HPDE6-E6E7 (cell line): ENCODE measurements at regions not wholly inside any gene's neighbourhood (a gene's known extent, or its start where the extent isn't known, plus 50 kb on each side); places are given as distances from the start of the nearest gene placed in this dataset.
A peak's percentile ranks its signal among the peaks of the same experiment; 100 is the strongest.

Experiments used
- DNase-seq: peaks from one replicate; pipeline ENCODE4 v3.0.0; 2011; ENCODE audit warnings: missing footprints; ENCODE audit errors: extremely low spot score

DNA sequence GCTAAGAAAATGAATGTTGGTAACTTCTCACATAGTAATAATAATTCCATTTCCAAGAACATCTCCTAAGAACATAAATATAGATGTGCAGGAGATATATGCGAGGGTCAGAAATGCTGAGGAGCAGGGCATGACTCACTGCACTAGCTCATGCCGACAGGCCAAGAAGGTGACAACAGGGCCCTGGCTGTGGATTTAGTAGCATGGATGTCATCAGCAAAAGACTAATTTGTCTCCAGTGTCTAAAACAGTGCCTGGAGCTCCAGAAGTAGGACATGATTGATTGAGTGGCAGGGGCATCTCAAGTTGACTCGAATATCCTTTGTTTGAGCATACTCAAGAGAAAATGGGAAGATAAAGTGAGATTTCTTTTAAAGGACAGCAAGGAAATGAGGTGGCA, 207.0 kb upstream of the FOXA2 start:
- no peak for DNase-seq

DNA sequence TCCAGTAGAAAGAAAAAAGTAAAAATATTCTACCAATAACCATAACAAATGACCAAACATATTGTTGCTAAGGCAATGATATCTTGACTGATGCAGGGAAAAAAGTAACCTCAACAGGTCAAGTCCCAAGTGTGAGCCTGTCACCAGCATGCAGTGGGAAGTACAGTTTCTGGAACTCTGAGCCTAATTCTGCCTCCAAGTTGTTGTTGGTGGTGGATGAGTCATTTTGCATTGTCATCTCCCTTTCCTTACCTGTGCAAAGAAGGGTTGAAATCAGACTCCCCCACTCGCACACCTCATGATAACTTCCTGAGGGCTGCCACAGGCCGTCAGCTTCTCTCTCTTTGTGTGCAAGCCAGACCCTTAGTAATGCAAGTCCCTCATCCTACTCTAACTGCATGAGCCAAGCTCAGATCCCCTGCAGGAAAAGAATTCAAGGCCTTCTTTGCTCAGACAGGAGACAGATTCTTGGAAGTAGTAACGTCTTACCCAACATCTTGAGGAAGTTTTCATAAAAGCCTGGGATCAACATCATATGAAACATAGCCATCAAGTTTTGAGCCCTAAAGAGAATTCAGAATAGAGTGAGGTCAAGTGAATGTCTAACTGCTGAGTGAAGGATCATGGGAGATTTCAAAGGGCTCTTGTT, 207.6 kb upstream of the FOXA2 start:
- DNase-seq = peak; percentile 80

DNA sequence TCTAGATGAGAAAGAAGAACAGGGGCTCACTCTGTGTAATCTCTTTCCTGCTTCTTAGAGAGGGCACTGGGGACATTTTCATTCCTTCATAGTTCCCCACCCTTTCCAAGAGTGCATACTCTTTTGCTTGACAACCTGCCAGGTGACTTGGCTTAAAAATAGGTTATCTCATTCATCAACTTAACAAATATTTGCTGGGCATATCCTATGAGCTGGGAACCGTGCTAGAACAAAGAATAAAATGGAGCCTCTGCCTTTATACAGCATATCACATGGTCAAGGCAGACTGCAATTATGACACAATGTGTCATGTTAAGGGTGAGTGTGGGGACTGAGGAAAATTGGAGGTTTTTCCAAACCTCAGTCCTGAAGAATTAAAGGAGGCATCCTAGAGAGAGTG, 209.8 kb upstream of the FOXA2 start:
- DNase-seq = no peak

DNA sequence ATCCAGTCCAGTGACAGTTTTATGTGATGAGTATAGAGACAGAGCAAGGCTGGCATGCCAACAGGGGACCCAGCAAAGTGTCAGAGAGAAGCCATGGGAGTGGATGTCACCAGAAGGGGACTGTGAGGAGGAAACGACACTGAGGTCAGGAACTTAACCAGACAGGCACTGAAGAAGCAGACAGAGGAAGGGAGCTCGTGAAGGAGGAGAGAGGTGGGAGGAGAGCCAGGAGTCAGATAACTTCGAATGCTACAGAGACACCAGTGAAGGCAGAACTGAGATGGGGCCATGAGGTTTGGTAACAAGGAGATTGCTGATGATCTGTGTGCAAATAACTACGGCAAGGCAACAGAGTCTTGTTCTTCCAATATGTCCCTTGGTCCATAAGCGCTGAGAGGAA, 211.1 kb upstream of the FOXA2 start:
- no peak for DNase-seq

DNA sequence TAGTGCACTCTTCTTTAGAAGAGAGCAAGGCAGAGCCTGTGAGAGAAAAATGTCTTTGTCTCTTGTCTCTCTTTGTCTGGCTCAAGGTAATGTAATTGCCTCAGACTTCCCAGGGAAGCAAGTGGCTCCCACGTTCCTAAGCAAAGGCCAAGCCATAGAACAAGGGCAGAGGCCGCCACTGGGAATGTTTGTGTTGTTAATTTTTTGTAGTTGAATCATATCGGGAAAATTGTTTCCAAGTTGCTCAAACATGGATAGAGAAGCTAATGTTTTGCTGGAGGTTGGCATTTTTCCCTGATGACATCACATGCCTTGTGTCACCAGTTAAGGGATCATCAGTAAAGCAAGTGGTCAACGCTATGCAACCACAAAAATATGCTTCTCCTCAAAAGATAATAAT, 211.5 kb upstream of the FOXA2 start:
- peak; percentile 46 for DNase-seq

DNA sequence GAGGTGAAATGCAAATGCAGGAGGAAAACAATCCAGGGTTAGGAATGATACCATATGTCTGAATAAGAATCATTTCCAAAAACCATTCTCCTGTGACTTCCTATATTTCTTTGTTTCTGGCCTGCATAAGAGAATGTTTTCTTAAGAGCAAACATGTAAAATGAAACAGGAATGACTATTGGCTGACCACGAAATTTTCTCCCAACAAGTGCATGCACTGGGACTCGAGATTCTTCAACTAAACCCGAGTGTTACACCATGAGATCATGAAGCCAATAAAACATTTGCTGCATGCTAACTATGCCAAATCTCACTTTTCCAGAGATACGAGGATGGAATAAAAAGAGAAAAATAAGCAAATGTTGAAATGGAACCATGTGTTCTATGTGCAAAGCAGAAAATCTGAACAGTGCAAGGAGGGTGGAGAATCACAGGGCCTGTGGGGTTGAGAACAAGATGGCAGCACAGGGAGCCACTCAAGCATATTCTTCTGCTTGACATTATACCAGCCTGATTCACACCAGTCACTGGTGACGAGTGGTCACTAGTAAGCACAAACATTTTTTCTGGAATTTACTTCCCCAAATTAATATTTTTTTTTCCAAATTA, 212.2 kb upstream of the FOXA2 start:
- no peak for DNase-seq

DNA sequence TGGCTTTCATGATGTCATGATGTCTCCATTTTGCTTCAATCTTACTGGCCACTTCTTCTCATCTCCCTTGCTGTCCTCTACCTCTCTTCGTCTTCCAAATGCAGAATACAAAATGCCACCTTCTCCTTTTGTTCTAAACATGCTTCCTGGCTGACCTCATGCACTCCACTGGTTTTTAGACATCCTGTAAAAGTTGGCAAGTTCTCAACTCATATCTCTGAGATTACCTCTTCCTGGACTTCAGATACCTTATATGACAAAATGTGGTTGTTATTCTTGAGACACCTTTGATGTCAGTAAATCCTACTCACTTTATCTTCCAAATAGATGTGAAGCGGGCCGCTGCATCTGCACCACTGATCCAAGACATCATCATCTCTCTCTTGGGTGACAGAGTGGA, 212.7 kb upstream of the FOXA2 start:
- DNase-seq = no peak

DNA sequence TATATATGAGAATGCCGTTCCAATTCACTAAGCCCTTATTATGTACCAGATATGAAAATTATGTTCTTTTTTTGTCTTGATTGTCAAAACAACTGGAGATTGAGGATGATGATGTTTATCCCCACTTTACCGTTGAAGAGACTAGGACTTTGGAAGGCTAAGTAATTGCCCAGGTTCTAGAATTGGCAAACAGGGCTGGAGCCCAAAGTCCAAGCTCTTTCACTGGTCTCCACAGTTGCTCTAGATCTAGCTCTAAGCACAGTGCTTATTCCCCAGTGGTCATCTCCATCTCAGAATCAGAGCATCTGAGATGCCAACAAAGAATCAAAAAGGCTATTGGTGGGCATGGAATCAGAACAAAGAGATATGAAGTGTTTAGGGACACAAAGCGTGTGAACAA, 215.3 kb upstream of the FOXA2 start:
- no peak for DNase-seq

DNA sequence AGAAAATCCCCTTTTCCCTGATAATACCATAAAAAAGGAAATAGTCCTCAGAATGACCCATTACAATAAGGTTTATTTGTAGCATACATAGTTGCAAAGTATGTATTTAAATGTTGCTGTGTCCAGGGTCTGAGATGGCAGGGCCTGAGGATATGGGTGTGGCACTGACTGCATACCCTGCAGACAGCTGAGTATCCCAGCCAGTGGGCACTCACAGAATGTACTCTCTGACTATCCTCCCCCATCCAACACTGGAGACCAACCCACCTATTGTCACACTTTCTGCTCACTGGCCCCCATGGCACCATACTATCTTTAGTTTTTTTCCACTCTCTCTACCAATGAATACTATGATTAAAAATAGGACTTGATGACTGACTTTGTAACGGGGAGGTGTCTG, 215.8 kb upstream of the FOXA2 start:
- no peak for DNase-seq

DNA sequence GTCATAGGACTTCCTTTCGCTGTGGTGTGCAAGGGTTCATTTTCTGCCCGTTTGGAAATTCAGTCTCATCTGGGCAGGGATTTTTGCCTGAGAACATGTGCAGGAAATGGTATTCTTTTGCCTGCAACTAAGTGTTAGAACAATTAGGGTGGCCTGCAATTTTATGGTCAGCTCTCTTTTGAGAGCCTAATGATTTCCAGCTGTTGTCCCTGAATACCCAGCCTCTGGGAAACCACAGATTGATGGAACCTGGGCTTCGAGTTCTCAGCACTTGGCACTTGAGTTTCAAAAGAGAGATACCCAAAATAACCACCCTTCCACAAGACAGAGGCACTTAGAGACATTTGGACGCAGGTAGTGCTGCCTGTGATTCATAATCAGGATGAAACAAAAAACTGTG, 217.2 kb upstream of the FOXA2 start:
- DNase-seq = no peak

DNA sequence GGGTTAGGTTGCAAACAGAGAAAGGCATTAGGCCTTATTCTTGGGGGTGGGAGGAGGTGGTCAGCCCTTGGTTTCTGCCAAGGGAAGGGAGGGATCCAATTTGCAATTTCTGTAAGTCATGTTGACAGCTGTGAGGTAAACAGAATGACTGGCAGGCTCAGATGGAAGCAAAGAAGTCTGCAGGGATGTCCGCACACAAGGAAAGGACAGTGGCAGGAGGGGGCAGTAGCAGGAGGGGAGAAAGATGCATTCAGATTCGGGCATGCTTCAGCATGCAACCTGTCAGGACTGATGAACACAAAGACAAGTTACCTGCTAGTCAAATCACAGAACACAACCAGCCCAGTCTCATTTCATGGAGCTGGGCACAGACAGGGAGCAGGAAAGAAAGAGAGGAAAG, 217.9 kb upstream of the FOXA2 start:
- peak; percentile 60 for DNase-seq

DNA sequence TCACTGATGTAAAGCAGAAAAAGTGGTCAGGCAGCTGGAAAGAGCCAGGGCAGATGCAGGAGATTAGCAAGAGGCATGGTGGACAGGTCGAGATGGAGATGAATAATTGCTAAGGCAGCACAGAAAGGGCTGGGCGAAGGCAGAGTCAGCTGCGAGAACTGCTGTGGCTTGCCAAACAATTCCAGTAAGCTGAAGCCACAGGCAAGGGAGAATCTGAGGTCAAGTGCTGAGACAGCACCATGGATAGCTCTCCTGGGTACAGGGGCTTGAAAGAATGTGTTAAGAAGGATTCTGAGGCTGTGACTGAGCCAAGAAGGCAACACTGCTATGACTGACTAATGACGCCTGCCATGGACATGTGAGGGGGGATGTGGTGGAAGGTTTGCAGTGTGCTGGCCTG, 220.8 kb upstream of the FOXA2 start:
- DNase-seq = peak; percentile 98

DNA sequence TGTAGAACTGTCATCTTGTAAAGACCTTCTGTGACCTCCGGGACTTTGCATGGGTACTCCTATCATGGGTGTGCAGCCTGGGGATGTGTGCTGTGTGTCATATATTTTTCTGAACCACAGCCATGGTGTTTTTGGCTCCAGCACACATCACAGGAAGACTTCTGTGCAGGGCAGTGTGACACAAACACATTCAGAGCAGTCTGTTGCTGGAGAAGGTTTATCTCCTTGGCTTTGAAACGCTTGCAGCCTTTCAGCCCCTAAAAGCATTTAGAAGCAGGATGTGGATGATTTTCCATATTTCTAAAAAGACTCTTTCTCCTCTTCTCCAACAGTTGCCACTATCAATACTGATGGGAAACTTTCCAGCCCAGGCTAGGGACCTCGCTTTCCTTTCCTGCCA, 221.6 kb upstream of the FOXA2 start:
- no peak for DNase-seq

DNA sequence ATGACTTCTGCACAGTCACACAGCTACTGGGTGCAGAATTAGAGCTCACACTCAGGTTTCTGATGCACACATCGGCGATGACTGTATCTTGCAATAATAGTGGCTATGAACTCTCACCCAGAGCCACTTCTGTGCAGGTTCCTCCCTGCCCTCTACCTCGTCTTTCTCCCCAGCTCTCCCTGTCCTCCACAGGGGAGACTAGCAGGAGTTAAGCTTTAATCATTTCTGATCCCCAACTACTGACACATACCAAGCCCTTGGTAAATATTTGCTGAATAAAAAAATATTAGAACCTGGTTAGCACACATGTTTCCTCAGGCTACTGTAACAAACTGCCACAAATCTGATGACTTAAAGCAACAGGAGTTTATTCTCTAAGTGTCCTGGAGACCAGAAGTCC, 222.7 kb upstream of the FOXA2 start:
- no peak for DNase-seq

DNA sequence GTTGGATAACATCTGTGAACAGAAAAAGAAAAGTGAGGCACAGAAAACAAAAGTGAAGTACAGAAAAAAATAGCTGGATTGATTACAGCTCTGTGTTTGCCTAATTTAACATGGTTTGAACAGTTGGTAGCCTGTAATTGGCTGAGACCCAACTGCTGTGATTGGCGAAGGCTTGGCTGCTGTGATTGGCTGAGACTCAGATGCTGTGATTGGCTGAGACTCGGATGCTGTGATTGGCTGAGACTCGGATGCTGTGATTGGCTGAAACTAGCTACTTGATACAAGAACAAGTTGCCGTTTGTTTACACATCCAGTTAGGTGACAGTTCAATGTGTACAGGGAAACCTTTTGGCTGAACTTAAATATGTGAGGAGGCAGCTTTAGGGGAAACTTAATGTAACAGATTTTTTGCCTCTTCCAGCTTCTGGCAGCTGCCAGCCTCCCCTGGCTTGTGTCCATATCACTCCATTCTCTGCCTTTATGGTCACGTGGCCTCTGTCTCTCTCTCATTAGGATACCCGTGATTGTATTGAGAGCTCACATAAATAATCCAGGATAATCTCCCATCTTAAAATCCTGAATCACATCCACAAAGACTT, 223.4 kb upstream of the FOXA2 start:
- no peak for DNase-seq

DNA sequence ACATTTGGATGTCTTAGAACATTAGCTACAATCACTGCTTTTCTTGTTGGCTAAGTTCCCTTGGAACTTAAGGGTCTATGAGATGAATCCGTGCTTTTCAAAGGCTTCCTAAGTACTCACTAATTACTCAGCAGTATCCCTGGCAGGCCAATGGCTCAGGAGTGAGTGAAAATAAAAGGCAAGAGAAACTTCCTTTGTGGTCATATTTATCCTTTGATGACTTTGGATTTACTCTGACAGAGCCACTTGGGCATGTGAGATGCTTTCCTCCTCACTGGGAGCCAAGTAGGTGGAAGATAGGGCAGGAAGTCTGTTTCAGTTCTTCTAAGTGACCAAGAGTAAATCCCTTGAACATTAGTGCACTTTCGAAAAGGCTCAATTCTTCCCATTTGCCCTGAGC, 224.3 kb upstream of the FOXA2 start:
- DNase-seq = no peak

DNA sequence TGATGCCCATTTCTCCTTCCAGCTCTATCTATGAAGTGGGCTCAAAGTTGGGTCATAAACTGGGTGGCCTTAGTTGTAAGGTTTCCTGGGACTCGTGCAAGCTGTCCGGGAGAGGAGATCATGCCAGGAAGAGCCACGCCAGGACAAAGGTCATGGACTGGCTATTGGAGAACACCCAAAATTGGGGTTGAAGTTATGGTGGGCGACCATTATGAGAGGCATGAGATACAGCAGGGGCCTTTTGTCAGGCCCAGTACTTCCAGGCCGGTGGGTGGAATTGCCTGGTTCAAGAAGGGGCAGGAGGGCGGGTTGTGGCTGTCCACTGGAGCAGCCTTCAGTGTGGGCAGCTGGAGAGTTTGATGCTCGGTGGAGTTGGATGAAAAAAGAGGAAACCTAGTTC, 225.1 kb upstream of the SSTR4 start:
- DNase-seq = no peak

DNA sequence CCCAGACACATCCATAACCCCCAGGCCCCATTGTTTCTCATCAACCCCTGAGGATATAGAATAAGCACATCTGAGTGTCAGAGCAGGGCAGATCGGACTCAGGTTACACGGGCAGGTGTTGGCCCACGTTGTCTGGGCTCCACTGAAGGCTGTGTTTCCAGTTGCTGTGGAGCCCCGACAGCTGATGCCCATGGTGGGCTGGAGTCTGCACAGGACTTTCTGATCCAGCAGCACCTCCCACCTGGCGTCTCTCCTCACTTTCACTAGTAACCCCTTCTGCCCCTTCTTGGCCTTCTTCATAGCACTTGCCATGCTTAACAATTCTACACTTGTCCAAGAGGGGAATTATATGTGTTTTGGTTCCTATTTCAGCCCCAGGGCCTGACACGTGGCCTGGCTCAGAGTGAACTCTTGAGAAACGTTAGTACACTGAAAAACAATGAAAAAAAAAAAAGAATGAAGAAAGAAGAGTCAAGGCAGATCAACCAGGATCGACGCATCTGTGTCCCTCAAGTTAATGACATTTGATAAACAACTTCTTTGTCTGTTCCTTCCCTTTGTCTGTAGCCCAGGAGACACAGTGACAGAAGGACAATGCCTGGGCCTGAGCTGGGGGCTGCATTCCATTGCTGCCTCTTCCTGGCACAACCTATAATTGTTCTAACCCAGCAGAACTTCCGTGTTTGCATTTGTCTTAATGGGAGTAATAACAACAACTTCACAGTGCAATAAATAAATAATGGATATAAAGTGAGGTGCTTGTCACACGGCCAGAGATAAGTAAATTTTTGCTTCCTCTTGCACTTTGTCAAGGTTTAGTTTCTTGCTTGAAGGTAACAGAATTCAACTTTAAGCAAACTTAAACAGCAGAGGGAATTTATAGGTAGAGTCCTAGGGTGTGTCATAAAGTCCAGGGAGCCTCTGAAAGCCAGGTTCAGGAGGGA, 224.2 kb upstream of the SSTR4 start:
- no peak for DNase-seq

DNA sequence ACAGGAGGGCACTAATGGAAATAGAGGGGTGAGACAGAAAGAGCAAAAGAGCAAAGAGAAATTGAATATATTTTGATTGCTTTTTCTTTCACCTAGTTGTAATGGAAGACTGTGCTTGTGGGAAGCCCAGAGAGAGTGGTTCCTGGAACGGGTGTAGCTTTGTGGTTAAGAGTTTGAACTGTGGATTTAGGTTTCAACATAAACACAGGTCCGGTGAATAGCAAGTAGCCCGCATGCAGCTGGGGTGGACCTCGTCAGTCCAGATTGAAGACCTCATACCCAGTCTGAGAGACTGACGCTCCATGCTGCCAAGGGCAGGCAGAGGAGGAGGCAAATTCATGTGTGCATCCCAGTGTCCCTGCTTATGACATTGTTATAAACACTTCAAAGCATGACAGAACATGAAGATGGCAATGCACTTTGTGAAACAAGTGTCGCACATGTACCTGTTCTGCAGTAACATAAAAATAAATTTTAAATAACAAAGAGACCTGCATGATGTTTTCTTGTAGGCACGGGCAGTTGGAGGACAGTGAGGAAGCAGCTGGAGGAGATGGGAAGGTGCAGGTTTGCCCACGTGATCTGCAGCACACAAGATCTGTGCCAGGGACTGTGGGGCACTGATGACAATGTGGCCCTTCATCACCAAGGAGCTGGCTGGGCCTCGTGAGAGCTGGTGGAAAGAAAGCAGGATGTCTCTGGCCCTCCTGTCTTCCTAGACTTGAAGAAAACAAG, 220.5 kb upstream of the SSTR4 start:
- DNase-seq = no peak

DNA sequence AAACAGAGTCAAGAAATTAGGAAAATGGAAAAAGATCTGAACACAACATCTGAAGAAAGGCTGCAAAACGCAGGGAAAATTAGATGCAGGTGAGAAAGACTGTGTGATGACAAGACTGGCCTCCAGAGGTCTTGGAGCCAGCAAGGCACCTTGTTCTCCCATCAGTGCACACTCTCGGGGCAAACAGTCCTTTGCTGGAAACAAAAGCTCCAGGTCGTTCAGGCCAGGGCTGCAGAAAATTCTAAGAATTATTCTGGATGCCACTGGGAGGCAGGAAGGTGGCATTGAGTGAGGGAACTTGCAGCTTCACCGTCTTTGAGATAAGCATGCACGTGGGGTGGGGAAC, 219.9 kb upstream of the SSTR4 start:
- DNase-seq = no peak

DNA sequence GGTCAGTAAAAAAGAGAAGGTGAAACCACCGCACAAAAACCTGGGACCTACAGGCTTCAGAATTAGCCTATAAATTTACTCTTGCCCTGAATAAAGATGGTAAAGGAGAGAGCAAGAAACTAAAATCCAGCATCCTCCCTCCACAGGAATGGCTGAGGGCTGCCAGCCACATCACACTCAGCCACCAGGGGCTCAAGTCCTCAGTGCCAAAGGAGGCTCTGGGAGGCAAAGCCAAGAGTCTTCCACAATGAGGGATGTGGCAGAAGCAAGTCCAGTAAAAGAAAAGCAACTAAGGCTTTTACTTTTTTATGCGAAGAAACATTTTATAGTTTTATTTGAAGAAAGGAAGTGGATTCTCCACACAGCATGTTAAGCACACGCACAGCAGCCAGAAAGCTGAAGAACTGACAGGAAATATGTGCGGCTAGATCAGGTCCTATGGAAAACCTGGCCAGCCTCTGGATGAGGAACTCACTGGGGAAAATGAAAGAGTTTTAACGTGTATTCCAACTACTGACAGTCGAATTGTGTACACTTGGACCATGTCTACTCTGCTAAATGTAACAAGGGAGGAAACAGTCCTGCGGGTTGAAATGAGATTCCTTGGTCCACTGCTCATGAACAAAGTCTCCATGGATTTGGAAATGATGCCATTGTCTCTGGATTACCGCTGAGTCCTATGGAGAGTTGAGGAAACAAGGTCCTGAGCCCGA, 219.4 kb upstream of the SSTR4 start:
- no peak for DNase-seq
